GM18517 (cell line): ENCODE measurements at regions not wholly inside any gene's neighbourhood (a gene's known extent, or its start where the extent isn't known, plus 50 kb on each side); places are given as distances from the start of the nearest gene placed in this dataset.

Experiments
- ATAC-seq: cut with Tn5 transposase; IDR thresholded peaks from one replicate; pipeline ENCODE4 v1.9.1; 2021; ENCODE audit warnings: mild to moderate bottlenecking, moderate library complexity; ENCODE audit not compliant: unreplicated experiment

- ATAC-seq: no peak
Observed at GRCh38 chr5:7955476-7955875, 86.5 kb downstream of the MTRR start.

DNA sequence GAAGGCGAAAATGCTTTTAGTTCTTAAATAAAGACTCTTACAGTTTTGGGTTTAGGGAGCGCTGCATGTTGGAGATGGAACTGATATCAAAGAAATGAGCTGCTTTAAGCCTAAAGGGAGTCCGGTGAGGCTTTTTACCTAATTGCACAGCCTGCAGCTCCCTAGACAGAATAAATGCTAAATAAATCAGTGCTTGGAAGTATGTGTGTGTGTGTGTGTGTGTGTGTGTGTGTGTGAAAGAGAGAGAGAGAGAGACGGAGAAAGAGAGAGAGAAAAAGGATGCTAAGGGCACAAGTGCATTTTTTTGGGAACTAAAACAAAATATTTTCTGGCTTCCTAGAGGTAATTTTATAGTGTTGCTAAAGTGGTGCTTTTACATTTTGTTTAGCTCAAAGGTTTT is 88.4 kb downstream of the MTRR start:
- no peak for ATAC-seq

DNA sequence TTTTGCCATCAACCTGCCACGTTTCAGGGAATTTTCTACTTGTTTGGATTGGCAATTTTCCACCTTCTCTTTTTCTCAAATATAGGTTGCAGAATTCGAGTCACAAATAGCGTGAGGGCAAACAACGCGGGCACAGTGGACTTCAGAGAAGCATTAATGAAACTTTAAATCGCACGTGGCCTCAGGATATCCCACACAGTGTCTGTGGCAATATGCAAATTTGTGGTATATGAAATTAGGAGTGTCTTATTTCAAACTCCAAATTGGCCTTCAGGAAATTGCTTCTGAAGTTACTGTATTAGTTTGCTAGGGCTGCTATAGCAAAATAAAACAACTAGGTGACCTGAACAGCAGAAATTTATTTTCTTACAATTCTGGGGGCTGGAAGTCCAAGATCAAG is 91.2 kb downstream of the MTRR start:
- ATAC-seq: no peak

DNA sequence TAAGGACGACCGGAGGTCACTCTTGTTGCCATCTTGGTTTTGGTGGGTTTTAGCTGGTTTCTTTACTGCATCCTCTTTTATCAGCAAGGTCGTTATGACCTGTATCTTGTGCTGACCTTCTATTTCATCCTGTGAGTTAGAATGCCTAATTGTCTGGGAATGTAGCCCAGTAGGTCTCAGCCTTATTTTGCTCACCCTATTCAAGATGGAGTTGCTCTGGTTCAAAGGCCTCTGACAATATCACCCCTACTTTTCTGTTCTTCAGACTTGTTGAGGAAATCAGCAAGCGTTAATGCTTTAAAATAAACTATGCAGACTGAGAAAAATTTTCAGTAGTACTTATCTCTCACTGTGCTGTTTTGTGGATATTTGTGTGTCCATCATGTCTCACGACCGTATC is 92.6 kb downstream of the MTRR start:
- ATAC-seq: no peak

- ATAC-seq: peak; percentile 82
Observed at GRCh38 chr5:7970816-7971215, 101.9 kb downstream of the MTRR start.

GRCh38 chr5:7976411-7977190 is 107.7 kb downstream of the MTRR start:
- no peak for ATAC-seq

DNA sequence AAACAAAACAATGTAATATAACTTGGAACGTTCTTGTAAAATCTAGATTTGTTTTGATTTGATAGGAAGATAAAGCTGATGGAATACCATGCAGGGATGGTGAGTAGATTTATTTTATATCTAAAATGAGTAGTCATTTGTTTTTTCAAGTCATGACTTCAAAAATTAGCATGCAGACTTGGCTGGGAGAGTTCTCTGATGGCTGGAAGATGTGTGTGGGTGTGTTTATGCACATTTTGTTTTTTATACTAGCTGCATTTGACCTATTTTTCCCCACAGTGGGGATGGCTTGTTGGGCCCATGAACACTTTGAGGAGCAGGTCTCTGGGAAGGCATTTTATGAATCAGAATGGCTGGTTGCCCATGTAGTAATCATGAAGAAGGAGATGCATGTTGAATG is 109.2 kb downstream of the MTRR start:
- ATAC-seq: no peak

- no peak for ATAC-seq
Observed at GRCh38 chr5:7978991-7979390, 110.0 kb downstream of the MTRR start.

- no peak for ATAC-seq
Observed at GRCh38 chr5:7980881-7981280, 111.9 kb downstream of the MTRR start.

DNA sequence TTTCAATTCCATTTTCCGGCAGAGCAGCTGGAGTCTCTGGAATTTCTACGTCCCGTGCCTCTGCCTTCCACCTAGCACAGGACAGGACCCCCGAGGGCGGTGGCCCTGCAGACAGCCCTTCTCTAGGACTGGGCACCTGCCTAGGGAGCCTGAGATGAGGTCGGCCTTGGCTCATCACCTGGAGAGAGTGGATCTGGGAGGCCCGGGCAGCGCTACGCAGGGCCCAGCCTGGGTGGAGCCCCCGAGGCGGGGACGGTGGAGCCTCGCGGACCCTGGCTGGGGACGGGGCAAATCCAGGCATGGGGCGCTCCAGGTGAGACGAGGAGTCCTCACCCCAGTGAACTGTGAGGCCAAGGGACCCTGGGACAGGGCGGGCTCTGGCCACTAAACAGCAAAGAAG is 114.5 kb downstream of the MTRR start:
- ATAC-seq: no peak

- ATAC-seq: no peak
Observed at GRCh38 chr5:7991125-7991821, 122.3 kb downstream of the MTRR start.

GRCh38 chr5:7995688-7996294 is 126.8 kb downstream of the MTRR start:
- ATAC-seq: no peak

GRCh38 chr5:8005416-8005815 is 136.5 kb downstream of the MTRR start:
- no peak for ATAC-seq

DNA sequence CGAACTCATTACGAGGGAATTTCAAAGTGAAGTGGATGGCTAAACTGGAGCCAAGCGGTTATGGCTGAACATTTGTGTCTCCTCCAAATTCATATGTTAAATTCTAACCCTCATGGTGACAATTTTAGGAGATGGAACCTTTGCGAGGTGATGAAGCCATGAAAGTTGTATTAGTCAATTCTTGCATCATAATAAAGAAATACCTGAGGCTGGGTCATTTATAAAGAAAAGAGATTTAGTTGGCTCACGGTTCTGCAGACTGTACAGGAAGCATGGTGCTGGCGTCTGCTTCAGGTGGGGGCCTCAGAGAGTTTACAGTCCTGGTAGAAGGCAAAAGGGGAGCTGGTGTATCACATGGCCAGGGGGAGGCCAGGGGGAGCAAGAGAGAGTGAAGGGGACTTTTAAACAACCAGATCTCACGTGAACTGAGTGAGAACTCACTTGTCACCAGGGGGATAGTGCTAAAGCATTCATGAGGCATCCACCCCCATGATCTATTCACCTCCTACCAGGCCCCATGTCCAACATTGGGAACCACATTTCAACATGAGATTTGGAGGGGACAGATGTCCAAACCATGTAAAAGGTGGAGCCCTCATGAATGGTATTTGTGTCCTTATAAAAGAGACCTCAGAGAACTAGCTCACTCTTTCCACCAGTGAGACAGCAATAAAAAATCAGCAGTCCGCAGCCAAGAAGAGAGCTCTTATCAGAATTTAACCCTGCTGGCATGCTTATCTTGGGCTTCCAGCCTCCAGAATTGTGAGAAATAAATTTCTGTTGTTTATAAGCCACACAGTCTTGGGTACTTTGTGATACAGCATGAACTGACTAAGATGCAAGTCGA is 143.4 kb downstream of the MTRR start:
- no peak for ATAC-seq

DNA sequence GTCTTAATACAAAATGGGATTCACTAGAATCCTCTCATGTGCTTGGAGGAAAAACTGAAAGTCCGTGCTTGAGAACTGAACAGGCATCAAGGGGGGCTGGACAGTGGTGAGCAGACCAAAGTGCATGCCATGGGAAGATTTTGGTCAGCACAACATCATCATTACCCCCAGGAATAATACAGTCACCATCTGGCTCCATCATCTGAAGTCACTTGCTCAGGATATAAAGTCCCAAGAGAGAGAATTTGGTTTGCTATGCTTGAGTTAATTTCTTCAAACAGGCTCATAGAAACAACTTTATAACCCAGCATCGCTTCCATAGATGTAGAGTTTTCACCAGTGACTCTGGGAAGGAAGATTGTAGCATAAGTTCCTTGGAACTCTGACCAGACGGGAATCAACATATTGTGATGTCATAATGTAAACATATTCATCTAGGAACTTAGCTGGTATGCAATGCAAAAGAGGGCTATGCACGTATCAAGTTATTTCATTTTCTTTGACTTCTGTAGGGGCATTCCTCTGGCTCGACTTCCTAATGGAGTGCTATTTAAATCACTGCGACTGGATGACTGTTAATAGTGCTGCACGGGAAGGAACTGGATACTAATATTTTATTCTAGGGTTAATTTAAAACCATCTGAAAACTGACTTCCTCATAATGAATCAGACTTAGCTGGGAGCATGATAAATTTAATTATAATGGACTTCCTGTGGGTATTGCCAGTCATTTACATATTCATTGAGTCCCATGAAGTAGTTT is 145.2 kb downstream of the MTRR start:
- no peak for ATAC-seq

- no peak for ATAC-seq
Observed at GRCh38 chr5:8019719-8020218, 150.8 kb downstream of the MTRR start.

DNA sequence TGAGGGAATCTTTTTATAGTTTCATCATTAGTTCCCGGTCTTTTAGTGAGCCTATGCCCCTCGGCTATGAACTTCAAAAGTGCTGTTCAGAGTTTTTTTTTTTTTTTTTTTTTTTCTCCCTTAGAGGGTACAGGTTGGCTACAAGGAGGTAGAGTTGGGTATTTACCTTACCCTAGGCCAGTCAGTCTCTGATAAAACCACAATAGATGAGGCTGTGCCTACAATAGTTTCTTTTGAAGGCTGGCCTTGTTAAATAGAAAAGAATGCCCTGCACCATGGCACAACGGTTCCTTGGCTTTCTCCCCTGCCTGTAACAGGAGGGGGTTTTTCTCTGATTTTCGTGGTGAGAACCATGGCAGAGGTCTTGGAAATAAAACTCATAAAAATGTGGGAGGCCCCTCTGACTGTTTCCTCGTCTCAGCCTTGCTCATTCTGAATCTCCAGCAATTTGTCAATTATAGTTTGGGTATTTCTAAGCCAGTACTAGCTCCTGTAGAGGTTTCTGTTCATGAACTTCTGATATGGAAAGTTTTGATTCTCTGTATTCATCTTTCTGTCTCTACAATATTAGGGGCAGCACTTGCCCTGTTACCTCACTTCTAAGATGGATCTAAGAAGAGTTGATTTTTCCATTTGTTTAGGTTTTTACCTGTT is 152.0 kb downstream of the MTRR start:
- ATAC-seq: no peak

GRCh38 chr5:8028243-8028642 is 159.3 kb downstream of the MTRR start:
- ATAC-seq: no peak

DNA sequence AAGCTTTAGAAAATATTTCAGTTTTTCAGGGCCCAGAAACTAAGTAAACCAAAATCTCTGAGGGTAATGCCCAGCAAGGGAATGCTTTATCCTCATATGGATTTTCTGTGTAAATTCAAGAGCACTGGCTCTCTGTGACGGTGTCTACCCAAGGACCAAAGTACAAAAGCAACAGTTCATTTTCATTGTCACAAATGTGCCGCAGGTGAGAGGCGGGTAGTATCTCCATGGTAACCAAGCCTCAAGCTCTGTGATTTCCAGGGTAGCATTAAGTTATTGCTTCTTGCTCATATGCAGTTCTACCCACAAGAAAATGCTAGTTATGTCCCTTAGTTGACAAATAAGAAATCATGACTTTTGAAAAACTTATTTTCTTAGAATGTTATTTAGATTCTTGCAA is 164.3 kb downstream of the MTRR start:
- ATAC-seq: no peak

GRCh38 chr5:8034852-8035251 is 165.9 kb downstream of the MTRR start:
- ATAC-seq: no peak
